ENCODE measurements at regions not wholly inside any gene's neighbourhood (a gene's known extent, or its start where the extent isn't known, plus 50 kb on each side); places are given as distances from the start of the nearest gene placed in this dataset.

- TF ChIP-seq, protein P1, sequence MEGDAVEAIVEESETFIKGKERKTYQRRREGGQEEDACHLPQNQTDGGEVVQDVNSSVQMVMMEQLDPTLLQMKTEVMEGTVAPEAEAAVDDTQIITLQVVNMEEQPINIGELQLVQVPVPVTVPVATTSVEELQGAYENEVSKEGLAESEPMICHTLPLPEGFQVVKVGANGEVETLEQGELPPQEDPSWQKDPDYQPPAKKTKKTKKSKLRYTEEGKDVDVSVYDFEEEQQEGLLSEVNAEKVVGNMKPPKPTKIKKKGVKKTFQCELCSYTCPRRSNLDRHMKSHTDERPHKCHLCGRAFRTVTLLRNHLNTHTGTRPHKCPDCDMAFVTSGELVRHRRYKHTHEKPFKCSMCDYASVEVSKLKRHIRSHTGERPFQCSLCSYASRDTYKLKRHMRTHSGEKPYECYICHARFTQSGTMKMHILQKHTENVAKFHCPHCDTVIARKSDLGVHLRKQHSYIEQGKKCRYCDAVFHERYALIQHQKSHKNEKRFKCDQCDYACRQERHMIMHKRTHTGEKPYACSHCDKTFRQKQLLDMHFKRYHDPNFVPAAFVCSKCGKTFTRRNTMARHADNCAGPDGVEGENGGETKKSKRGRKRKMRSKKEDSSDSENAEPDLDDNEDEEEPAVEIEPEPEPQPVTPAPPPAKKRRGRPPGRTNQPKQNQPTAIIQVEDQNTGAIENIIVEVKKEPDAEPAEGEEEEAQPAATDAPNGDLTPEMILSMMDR (IDR thresholded peaks at IDR 0.05; ENCODE audit: insufficient read depth, low read length): no peak
- TF ChIP-seq POLR2AphosphoS5 (IDR thresholded peaks at IDR 0.05; ENCODE audit: low read depth) (no peak), GABPA (IDR thresholded peaks at IDR 0.05; ENCODE audit: low read depth) (no peak), REST (IDR thresholded peaks at IDR 0.05; ENCODE audit: insufficient replicate concordance, low read depth) (no peak), SPI1 (IDR thresholded peaks at IDR 0.05; ENCODE audit: borderline replicate concordance, low read depth) (no peak)
Observed at GRCh38 chr10:130931256-130931655, 380.3 kb downstream of the TCERG1L start.
